ENCODE measurements at regions not wholly inside any gene's neighbourhood (a gene's known extent, or its start where the extent isn't known, plus 50 kb on each side); places are given as distances from the start of the nearest gene placed in this dataset.
A peak's percentile ranks its signal among the peaks of the same experiment; 100 is the strongest.

DNA sequence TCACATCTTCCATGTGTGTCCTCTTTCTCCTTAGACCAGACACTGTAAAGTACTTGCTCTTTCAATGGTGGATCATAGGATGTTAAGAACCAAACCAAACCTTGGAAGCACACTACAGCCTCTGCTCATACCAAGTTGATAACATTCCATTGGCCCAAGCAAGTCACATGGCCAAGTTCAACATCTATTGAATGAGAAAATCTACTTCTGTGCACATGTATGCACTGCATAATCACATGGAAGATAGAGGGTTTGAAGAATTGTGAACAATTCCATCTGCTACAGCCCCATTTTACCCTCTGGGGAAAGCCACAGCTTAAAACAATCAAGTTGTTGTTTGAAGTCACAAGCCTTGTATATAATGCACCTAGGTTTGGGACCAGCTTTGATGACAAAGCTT, 68.2 kb downstream of the MFAP3 start:
- no peaks in the 10 kb centered on the region for H3K9me3 Mint-ChIP-seq
- no peaks in the 10 kb centered on the region for H3K36me3 Mint-ChIP-seq (ENCODE audit: low read depth)
- no peak overlapping the region for H3K4me3 Mint-ChIP-seq
- no peak for ATAC-seq (replicated peaks)
- no peaks in the 10 kb centered on the region for H3K4me1 Mint-ChIP-seq
- no peak overlapping the region for H3K27ac Mint-ChIP-seq
- no peaks in the 10 kb centered on the region for H3K27me3 Mint-ChIP-seq

DNA sequence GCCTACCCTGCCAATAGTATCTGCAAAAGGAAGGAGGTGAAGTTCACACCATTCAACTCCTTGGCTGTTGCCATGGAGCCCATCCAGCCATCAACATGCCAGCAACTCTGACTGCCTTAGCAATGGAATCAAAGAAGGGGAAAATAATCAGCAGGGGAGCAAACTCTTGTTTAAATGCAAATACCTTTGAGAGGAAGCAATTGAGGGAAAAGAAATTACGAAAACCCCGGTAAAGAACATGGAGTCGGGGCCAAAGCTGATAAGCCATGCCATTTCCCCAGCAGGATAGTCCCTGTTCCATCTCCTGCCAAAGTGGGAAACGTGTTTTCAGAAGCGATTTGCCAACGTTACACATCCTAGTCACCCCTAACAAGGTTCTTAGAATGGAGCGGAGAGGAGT, 69.0 kb downstream of the MFAP3 start:
- Mint-ChIP-seq H3K36me3 (ENCODE audit: low read depth) (no peaks in the 10 kb centered on the region), H3K27ac (no peak overlapping the region), H3K9me3 (no peaks in the 10 kb centered on the region), H3K4me3 (no peak overlapping the region), H3K27me3 (no peaks in the 10 kb centered on the region), H3K4me1 (no peaks in the 10 kb centered on the region)
- ATAC-seq (replicated peaks) = no peak

DNA sequence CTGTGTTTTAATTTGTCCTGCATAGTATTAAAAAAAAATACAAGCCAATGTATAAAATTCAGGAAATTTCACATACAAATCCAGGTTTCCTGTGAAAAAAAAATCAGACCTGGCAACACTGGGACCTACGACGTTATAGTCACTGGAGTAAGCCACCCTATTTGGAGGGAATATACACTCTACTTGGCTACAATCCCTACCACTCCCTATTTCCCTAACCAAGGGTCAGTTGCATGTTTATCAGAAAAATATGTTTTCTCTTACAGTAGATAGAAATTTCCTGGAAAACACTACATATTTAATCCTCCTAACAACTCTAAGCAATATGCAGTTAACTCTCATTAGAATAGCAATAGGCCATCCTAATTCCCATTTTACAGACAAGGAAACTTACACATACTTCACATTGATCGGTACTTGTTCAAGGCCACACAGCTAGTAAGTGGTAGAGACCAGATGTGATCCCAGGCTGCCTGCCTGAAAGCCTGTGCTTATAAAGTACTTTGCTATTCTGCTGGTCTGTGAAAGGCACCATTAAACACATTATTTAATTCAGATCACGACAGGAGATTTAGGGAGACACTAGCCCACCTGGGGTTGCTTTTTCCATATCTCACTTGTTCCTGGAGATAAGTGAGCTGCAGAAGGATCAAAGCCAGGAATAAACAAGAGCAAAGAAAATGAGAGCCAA, 70.8 kb downstream of the MFAP3 start:
- Mint-ChIP-seq H3K4me1 (no peaks in the 10 kb centered on the region), H3K27me3 (no peaks in the 10 kb centered on the region), H3K27ac (no peak overlapping the region), H3K9me3 (no peaks in the 10 kb centered on the region), H3K36me3 (ENCODE audit: low read depth) (no peaks in the 10 kb centered on the region), H3K4me3 (no peak overlapping the region)
- no peak for ATAC-seq (replicated peaks)

DNA sequence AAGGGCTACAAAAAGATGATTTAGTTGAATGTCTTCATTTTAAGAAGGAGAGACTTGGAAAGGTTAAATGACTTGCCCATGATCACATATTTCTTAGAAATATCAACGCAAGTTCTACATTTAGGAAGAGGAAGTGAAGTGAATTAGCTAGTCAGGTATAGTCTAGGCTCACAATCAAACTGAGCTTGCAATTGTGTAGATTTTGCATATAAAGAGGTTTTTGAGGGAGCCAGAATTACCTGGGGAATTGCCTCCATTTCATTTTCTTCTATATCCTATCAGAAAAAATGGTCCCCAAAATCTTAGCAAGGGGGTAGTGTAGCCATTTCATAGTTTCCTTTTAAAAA, 71.3 kb downstream of the MFAP3 start:
- Mint-ChIP-seq H3K27ac (no peak overlapping the region), H3K4me1 (no peaks in the 10 kb centered on the region), H3K36me3 (ENCODE audit: low read depth) (no peaks in the 10 kb centered on the region), H3K27me3 (no peaks in the 10 kb centered on the region), H3K9me3 (no peaks in the 10 kb centered on the region), H3K4me3 (no peak overlapping the region)
- ATAC-seq (replicated peaks) = no peak

DNA sequence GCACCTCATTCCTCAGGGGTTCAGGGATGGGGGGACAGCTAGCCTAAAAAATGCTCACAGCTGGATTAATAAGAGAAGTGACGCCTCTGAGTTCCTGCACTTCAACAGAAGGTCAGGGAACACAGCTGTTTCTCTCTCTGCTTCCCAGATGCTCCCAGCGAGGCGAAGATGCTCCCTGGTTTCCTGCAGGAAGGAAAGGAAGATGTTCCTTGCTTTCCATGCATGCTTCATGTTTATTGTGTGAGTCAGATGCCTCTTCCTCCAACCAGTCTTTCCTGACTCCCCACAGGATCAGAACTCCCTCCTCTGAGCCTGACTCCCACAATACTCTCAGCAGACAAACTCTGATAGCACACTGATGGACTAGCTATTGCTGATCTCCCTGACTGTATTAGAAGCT, 71.9 kb downstream of the MFAP3 start:
- Mint-ChIP-seq H3K36me3 (ENCODE audit: low read depth) (no peaks in the 10 kb centered on the region), H3K27me3 (no peaks in the 10 kb centered on the region), H3K9me3 (no peaks in the 10 kb centered on the region), H3K27ac (no peak overlapping the region), H3K4me1 (no peaks in the 10 kb centered on the region), H3K4me3 (no peak overlapping the region)
- ATAC-seq (replicated peaks) = no peak

DNA sequence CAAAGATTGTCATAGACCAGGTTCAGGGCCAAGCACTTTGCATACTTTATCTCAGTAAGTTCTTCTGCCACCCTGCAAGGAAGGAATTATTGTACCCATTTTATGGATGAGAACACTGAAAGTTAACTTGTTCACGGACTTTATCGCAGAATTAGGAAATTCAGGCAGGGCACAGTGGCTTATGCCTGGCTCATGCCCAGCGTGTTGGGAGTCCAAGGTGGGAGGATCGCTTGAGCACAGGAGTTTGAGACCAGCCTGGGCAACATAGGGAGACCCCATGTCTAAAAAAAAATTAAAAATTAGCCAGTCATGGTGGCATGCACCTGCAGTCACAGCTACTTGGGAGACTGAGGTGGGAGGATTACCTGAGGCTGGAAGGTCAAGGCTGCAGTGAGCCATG, 72.4 kb downstream of the MFAP3 start:
- ATAC-seq (replicated peaks) = no peak
- Mint-ChIP-seq H3K36me3 (ENCODE audit: low read depth) (no peaks in the 10 kb centered on the region), H3K27ac (no peak overlapping the region), H3K4me1 (no peaks in the 10 kb centered on the region), H3K9me3 (no peaks in the 10 kb centered on the region), H3K4me3 (no peak overlapping the region), H3K27me3 (no peaks in the 10 kb centered on the region)

DNA sequence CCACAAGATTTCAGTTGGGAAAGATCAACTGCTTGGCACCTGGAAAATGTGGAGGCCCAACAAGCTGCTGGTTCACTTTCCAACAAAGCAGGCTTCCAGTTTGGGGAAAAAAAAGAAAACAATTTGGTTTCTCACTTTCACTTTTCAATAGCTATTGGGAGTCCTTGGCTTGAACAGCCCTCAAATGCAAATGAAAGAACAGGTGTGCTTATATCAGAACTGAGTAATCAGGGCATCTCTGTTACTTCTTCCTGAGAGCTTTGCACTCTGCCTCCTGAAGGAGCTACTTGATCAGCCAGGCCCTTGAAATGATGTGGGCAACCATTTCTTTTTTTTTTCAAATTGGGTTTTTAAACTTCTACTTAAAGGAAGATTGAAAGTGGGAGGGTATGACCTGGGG, 73.5 kb downstream of the MFAP3 start:
- Mint-ChIP-seq H3K4me1 (no peaks in the 10 kb centered on the region), H3K4me3 (no peak overlapping the region), H3K9me3 (no peaks in the 10 kb centered on the region), H3K27ac (no peak overlapping the region), H3K27me3 (peaks cover 3% of the 10 kb centered on the region), H3K36me3 (ENCODE audit: low read depth) (no peaks in the 10 kb centered on the region)
- ATAC-seq (replicated peaks) = no peak

DNA sequence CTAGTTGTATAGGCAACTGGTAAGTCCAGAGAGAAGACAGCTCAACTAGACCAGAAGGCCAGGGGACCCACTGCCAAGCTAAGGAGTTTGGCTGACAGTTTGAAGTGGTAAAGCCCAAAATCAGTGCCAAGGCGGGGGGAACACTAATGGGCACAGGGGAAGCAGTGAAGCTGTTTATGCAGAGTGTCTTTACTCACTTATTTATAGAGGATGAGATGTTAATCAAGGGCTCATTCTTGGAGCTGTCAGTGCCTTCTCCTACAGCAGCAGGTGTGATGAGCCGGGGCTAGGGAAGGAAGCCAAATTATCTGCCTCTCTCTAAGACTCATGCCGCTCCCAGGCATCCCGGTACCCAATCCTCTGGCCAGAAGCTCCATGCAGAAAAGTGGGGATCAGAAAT, 75.2 kb upstream of the GALNT10 start:
- no peak overlapping the region for H3K4me3 Mint-ChIP-seq
- no peaks in the 10 kb centered on the region for H3K9me3 Mint-ChIP-seq
- peak overlapping the region; percentile 6 for H3K27ac Mint-ChIP-seq
- no peaks in the 10 kb centered on the region for H3K4me1 Mint-ChIP-seq
- no peaks in the 10 kb centered on the region for H3K36me3 Mint-ChIP-seq (ENCODE audit: low read depth)
- peaks cover 7% of the 10 kb centered on the region for H3K27me3 Mint-ChIP-seq
- no peak for ATAC-seq (replicated peaks)

DNA sequence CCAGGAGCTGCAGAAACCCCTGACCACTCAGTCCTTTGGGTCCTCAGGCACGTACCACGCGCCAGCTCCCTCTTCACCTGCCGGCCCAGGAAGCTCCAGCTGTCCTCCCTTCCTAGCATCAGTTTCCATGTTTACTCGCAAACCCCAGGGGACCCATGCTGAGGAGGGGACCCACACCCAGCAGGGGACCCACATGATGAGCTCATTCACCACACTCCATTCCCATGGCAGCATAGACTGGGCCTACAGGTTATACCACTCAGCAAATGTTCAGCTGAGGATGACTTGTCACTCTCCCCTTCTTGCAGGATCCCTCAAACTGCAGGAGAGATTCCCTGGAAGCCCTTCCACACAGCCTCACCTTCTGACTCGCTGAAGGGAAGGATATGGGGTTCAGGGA, 73.5 kb upstream of the GALNT10 start:
- Mint-ChIP-seq H3K9me3 (no peaks in the 10 kb centered on the region), H3K4me1 (no peaks in the 10 kb centered on the region), H3K27ac (no peak overlapping the region), H3K36me3 (ENCODE audit: low read depth) (no peaks in the 10 kb centered on the region), H3K4me3 (no peak overlapping the region), H3K27me3 (peaks cover 10% of the 10 kb centered on the region)
- no peak for ATAC-seq (replicated peaks)

DNA sequence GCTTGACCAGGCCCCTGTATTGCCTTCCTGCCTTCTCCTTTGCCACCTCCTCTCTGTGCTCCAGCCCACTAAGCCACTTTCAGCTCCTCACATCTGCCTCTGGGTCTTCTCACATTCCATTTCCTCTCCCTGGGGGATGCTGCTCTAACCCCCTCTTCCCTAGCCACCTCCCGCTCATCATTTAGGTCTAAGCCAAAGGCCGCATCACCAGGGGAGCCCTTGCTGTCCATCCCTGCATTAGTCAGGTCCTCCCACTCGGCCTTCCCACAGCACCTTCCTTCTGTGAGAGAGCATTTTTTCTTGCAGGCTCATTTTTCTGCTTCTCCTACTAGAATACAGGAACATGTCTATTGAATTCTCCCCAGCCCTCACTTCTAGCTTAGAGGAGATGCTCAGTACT, 72.6 kb upstream of the GALNT10 start:
- Mint-ChIP-seq H3K9me3 (no peaks in the 10 kb centered on the region), H3K4me1 (no peaks in the 10 kb centered on the region), H3K27me3 (peaks cover 10% of the 10 kb centered on the region), H3K4me3 (no peak overlapping the region), H3K36me3 (ENCODE audit: low read depth) (no peaks in the 10 kb centered on the region), H3K27ac (no peak overlapping the region)
- no peak for ATAC-seq (replicated peaks)

DNA sequence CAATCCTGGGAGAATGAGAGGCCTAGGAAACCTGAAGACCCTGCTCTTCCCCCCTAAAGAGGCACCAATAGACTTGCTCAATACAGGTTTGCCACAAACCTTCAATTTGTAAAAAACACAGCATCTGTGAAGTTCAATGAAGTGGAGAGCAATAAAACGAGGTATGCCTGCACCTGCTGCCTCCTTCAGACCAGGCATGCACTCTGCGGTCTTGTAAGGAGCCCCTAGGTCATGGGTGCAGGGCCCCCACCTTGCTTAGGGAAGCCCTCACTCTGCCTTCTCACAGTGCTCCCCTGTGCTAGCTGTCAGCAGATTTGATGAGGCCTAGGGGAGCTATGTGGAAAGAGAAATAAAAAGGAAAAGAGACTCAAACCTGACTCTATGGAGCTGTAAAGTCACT, 72.1 kb upstream of the GALNT10 start:
- no peaks in the 10 kb centered on the region for H3K36me3 Mint-ChIP-seq (ENCODE audit: low read depth)
- H3K9me3 Mint-ChIP-seq = peaks cover 3% of the 10 kb centered on the region
- H3K4me1 Mint-ChIP-seq = no peaks in the 10 kb centered on the region
- no peak overlapping the region for H3K4me3 Mint-ChIP-seq
- no peak overlapping the region for H3K27ac Mint-ChIP-seq
- no peak for ATAC-seq (replicated peaks)
- H3K27me3 Mint-ChIP-seq = peaks cover 13% of the 10 kb centered on the region

DNA sequence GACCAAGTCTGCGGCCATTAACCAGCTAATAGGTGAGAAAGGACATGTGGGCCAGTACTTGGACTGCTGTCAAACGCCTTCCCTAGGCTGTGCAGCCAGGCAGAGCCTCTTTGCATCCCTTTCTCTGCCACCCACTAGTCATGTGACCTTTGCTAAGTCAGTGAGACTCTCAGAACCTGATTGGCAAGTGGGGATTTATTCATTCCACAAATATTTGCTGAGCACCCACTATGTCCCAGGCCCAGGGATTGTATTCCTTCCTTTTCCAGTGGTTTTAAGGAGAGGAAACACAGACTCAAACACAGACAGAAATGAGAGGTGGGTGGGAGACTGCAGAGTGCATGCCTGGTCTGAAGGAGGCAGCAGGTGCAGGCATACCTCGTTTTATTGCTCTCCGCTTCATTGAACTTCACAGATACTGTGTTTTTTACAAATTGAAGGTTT, 71.6 kb upstream of the GALNT10 start:
- H3K27ac Mint-ChIP-seq = no peak overlapping the region
- H3K36me3 Mint-ChIP-seq (ENCODE audit: low read depth) = no peaks in the 10 kb centered on the region
- H3K4me3 Mint-ChIP-seq = no peak overlapping the region
- ATAC-seq (replicated peaks) = no peak
- H3K27me3 Mint-ChIP-seq = peaks cover 16% of the 10 kb centered on the region
- peaks cover 4% of the 10 kb centered on the region for H3K9me3 Mint-ChIP-seq
- H3K4me1 Mint-ChIP-seq = no peaks in the 10 kb centered on the region

DNA sequence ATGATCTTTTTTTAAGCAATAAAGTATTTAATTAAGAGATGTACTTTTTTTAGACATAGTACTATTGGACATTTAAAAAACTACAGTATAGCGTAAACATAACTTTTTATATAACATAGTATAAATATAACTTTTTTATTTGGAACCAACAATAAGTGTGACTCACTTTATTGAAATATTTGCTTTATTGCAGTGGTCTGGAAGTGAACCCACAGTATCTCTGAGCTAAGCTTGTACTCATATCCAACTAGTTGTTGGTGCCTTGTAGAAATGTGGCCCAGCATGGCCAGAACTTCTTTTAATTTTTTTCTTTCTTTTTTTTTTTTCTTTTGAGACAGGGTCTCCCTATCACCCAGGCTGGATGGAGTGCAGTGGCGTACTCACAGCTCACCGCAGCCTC, 61.5 kb upstream of the GALNT10 start:
- H3K9me3 Mint-ChIP-seq = peaks cover 5% of the 10 kb centered on the region
- H3K27me3 Mint-ChIP-seq = peaks cover 7% of the 10 kb centered on the region
- ATAC-seq (replicated peaks) = no peak

DNA sequence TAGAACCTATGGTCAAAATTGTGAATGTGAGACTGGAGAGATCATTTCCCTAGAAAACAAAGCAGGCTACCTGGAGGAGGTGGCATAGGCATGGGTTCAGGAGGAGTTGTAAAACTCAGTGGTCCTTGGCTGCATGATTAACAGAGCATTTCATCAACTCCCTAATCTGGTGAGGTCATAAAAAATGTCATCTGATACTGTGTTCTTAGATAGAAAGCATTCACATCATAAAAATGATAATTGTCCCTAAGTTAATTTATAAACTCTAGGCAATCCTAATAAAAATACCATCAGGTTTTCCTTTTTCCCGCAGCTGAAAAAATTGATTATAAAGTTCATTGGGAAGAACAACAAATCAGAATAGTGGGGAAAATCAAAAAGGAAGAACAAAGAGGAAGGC, 60.6 kb upstream of the GALNT10 start:
- Mint-ChIP-seq H3K4me3 (no peak overlapping the region), H3K4me1 (no peaks in the 10 kb centered on the region), H3K27me3 (peaks cover 4% of the 10 kb centered on the region), H3K9me3 (peaks cover 3% of the 10 kb centered on the region), H3K27ac (no peak overlapping the region), H3K36me3 (ENCODE audit: low read depth) (no peaks in the 10 kb centered on the region)
- no peak for ATAC-seq (replicated peaks)

More for the DNA sequence above, 61.5 kb upstream of the GALNT10 start:
- H3K4me3 Mint-ChIP-seq = no peak overlapping the region
- H3K36me3 Mint-ChIP-seq (ENCODE audit: low read depth) = no peaks in the 10 kb centered on the region
- no peak overlapping the region for H3K27ac Mint-ChIP-seq
- no peaks in the 10 kb centered on the region for H3K4me1 Mint-ChIP-seq

DNA sequence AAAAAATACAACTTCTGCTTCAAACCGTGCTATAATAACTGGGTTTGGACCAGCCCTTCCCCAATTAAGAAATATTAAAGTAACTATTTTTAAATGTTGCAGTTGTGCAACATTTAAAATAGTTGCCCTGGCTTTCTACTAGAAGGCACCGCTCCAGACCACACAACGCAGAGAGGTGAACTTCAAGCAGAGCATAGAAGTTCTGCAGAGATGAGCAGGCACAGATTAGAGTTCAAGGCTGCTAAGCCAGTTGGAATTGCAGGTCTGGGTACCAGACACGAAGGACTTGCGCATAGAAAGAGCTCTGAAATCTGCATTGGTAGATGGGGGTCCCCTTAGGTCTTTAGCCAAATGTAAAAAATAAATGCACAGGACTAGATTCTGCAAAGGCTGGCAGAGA, 58.7 kb upstream of the GALNT10 start:
- no peak for ATAC-seq (replicated peaks)
- no peaks in the 10 kb centered on the region for H3K36me3 Mint-ChIP-seq (ENCODE audit: low read depth)
- no peaks in the 10 kb centered on the region for H3K4me1 Mint-ChIP-seq
- H3K4me3 Mint-ChIP-seq = no peak overlapping the region
- H3K9me3 Mint-ChIP-seq = no peaks in the 10 kb centered on the region
- no peaks in the 10 kb centered on the region for H3K27me3 Mint-ChIP-seq
- no peak overlapping the region for H3K27ac Mint-ChIP-seq

DNA sequence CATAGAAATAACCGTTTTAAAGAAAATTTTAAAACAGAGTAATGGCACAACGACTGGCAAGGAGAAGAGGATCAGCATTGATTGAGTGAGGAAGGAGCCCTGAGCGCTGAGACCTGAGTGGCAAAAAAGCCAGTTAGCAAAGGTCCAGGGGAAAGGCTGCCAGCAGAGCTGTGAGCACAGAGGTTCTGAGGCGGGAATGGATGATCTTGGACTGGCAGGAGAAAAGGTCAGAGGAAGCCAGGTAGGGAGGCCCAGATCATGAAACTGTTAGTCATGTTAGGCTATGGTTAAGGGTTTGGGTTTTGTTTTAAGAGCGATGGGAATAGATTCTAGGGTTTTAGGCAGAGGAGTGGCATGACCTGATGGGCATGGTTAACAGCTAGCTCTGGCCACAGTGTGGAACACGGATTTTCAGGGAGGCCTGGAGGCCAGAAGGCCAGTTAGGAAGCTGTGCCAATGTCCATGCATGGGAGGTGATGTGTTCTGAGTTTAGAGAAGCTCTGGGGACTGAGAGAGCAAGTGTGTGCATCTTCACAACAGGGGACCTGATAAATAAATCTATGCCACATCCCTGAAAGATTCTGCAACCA, 57.7 kb upstream of the GALNT10 start:
- Mint-ChIP-seq H3K4me1 (no peaks in the 10 kb centered on the region), H3K9me3 (no peaks in the 10 kb centered on the region), H3K27ac (no peak overlapping the region), H3K36me3 (ENCODE audit: low read depth) (no peaks in the 10 kb centered on the region), H3K27me3 (no peaks in the 10 kb centered on the region), H3K4me3 (no peak overlapping the region)
- no peak for ATAC-seq (replicated peaks)
